Loucy (cell line): ENCODE measurements at regions not wholly inside any gene's neighbourhood (a gene's known extent, or its start where the extent isn't known, plus 50 kb on each side); places are given as distances from the start of the nearest gene placed in this dataset.

Source experiments
- EZH2phosphoT487 ChIP-seq: fragments of 200-600 bp; IDR thresholded peaks from 2 replicates; pipeline ENCODE4 v1.6.1; 2018; ENCODE audit warnings: antibody characterized with exemption, mild to moderate bottlenecking, moderate library complexity, borderline replicate concordance
- TF ChIP-seq, protein P1 (sequence below): fragments of 200-600 bp; sonication (generic); conservative IDR thresholded peaks from 2 replicates; pipeline ENCODE4 v1.5.1; 2014; ENCODE audit warnings: mild to moderate bottlenecking, antibody characterized with exemption, low read length

DNA sequence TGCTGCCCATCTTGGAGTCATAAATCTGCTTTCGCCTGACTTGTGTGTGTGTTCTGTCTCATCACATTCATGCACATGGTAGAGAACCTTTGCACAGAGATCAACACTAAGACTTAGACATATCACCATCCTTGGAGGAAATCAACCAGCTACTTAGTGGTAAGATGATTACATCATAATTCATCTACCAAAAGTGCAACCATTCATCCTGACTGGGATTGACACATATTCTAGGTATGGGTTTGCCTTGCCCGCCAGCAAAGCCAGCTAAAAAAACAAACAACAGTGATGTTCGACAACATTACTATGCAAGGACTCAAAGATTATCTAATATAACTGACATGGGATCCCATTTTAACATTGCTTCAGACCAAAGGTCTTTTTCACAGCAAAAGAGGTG lies 228.7 kb downstream of the NUAK1 start:
- TF ChIP-seq, protein P1, sequence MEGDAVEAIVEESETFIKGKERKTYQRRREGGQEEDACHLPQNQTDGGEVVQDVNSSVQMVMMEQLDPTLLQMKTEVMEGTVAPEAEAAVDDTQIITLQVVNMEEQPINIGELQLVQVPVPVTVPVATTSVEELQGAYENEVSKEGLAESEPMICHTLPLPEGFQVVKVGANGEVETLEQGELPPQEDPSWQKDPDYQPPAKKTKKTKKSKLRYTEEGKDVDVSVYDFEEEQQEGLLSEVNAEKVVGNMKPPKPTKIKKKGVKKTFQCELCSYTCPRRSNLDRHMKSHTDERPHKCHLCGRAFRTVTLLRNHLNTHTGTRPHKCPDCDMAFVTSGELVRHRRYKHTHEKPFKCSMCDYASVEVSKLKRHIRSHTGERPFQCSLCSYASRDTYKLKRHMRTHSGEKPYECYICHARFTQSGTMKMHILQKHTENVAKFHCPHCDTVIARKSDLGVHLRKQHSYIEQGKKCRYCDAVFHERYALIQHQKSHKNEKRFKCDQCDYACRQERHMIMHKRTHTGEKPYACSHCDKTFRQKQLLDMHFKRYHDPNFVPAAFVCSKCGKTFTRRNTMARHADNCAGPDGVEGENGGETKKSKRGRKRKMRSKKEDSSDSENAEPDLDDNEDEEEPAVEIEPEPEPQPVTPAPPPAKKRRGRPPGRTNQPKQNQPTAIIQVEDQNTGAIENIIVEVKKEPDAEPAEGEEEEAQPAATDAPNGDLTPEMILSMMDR, result no peak
- TF ChIP-seq EZH2phosphoT487, result no peak
